ENCODE measurements at regions not wholly inside any gene's neighbourhood (a gene's known extent, or its start where the extent isn't known, plus 50 kb on each side); places are given as distances from the start of the nearest gene placed in this dataset.
A peak's percentile ranks its signal among the peaks of the same experiment; 100 is the strongest.

DNA sequence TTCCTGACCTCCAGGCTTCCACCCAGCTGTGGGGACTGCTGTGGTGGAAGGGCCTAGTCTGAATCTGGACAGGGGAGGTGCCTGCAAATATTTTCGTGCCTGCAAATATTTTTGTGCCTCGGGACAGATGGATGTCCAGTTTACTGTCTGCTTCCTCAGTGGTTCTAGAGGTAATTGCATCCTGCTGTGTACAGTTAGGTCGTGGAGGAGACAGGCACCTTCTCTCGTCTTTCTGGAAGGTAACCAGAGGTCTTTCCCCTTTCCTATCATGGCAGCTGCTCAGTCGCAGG lies 53.8 kb upstream of the TINAGL1 start:
- H3K4me1 ChIP-seq = peaks cover 12% of the 10 kb centered on the region
- H3K4me3 ChIP-seq = no peak overlapping the region
- no peaks in the 10 kb centered on the region for H3K9me3 ChIP-seq
- H3K27me3 ChIP-seq (ENCODE audit: low read depth) = no peaks in the 10 kb centered on the region
- no peak overlapping the region for H3K27ac ChIP-seq
- TF ChIP-seq, protein P1, sequence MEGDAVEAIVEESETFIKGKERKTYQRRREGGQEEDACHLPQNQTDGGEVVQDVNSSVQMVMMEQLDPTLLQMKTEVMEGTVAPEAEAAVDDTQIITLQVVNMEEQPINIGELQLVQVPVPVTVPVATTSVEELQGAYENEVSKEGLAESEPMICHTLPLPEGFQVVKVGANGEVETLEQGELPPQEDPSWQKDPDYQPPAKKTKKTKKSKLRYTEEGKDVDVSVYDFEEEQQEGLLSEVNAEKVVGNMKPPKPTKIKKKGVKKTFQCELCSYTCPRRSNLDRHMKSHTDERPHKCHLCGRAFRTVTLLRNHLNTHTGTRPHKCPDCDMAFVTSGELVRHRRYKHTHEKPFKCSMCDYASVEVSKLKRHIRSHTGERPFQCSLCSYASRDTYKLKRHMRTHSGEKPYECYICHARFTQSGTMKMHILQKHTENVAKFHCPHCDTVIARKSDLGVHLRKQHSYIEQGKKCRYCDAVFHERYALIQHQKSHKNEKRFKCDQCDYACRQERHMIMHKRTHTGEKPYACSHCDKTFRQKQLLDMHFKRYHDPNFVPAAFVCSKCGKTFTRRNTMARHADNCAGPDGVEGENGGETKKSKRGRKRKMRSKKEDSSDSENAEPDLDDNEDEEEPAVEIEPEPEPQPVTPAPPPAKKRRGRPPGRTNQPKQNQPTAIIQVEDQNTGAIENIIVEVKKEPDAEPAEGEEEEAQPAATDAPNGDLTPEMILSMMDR (IDR thresholded peaks at IDR 0.05) = no peak
- no peaks in the 10 kb centered on the region for H3K36me3 ChIP-seq
- intact Hi-C loops (cut with DNase I) = no loop called here
- ATAC-seq = no peak
- DNase-seq = no peak

DNA sequence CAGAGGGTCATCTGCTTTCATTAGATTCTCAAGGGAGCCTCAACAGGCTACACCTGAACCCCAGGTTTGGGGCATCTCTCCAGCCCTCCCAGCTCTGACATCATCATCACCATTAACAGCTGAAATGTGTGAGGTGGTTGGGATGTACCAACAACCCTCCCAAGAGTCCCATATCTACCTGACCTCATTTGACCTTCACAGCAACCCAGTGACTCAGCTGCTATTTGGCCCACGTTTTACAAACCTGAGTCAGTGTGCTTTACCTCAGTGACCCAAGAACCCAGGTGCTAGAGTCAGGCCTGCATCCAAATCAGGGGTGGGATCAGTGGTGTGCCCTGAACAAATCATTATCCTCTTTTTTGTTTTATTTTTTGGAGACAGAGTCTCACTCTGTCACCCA lies 53.3 kb upstream of the TINAGL1 start:
- Histone ChIP-seq H3K36me3 (no peaks in the 10 kb centered on the region), H3K4me1 (peaks cover 12% of the 10 kb centered on the region), H3K4me3 (no peak overlapping the region), H3K27me3 (ENCODE audit: low read depth) (no peaks in the 10 kb centered on the region), H3K9me3 (no peaks in the 10 kb centered on the region), H3K27ac (peak overlapping the region; percentile 10)
- TF ChIP-seq, protein P1 (IDR thresholded peaks at IDR 0.05) = no peak
- DNase-seq (no peak), ATAC-seq (peak in 1 of 2 donors; percentile 42)
- intact Hi-C loops (cut with DNase I) = no loop called here

DNA sequence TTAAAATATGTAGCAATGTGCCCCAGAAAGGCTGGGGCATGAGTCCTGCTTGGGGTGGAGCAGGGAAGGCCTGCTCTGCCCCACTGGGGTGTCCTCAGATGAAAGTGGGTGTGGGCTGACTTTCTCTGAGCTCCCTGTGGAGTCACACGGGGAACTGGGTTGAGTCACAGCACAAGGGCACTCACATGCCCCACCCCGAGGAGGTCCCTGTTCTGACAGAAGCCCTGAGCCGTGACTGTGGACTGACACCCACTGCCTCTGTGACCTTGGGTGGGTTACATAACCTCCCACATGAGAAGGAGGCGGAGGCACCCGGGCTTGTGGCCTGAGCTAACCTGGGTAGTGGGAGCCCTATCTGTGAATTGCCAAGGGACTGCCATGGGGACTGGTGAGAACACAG lies 52.5 kb upstream of the TINAGL1 start:
- H3K9me3 ChIP-seq = no peaks in the 10 kb centered on the region
- peak overlapping the region; percentile 72 for H3K27ac ChIP-seq
- ATAC-seq = peak; percentile 91 to 95
- TF ChIP-seq, protein P1 (IDR thresholded peaks at IDR 0.05) = no peak
- no peak overlapping the region for H3K4me3 ChIP-seq
- H3K27me3 ChIP-seq (ENCODE audit: low read depth) = no peaks in the 10 kb centered on the region
- DNase-seq = peak; percentile 90
- peaks cover 12% of the 10 kb centered on the region for H3K4me1 ChIP-seq
- H3K36me3 ChIP-seq = no peaks in the 10 kb centered on the region
- intact Hi-C loops (cut with DNase I) = no loop called here

DNA sequence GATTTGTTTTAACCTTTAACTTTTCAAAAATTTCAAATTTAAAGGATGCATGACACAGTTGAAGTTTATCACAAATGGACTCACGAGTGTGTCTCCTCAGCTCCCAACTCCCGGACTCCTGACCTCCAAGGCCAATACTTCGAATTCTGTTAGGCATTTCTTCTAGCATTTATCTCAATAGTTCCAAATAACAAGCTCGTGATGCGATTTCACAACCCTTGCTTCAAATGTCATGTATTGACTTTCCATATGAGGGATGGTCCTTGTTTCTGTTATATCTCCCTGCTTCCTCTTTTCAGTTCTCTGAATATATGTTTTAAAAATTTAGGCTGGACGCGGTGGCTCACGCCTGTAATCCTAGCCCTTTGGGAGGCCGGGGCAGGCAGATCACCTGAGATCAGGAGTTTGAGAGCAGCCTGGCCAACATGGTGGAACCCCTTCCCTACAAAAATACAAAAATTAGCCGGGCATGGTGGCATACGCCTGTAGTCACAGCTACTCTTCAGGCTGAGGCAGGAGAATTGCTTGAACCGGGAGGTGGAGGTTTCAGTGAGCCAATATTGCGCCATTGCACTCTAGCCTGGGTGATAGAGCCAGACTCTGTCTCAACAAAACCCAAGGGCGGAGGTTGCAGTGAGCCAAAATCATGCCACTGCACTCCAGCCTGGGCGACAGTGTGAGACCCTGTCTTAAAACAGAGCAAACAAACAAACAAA lies 52.0 kb upstream of the TINAGL1 start:
- H3K27ac ChIP-seq = peak overlapping the region; percentile 72
- TF ChIP-seq, protein P1 (IDR thresholded peaks at IDR 0.05) = no peak
- H3K36me3 ChIP-seq = no peaks in the 10 kb centered on the region
- peaks cover 12% of the 10 kb centered on the region for H3K4me1 ChIP-seq
- no peaks in the 10 kb centered on the region for H3K27me3 ChIP-seq (ENCODE audit: low read depth)
- intact Hi-C loops (cut with DNase I) = no loop called here
- peak; percentile 31 to 62 for ATAC-seq
- DNase-seq = peak; percentile 62
- H3K4me3 ChIP-seq = no peak overlapping the region
- no peaks in the 10 kb centered on the region for H3K9me3 ChIP-seq
